Liver (tissue), 3 donors: ENCODE measurements at regions not wholly inside any gene's neighbourhood (a gene's known extent, or its start where the extent isn't known, plus 50 kb on each side); places are given as distances from the start of the nearest gene placed in this dataset.

ENCODE experiments used
- ATF3 ChIP-seq: IDR thresholded peaks from 2 replicates; pipeline ENCODE4 v1.6.1; 2016; ENCODE audit warnings: antibody characterized with exemption
- CTCF ChIP-seq: fragments of 150-350 bp; IDR thresholded peaks from 2 replicates; pipeline ENCODE4 v1.5.1; 2017; ENCODE audit warnings: improper control_type of control experiment, low read depth, low read length; ENCODE audit not compliant: missing input control
- GABPA ChIP-seq, 2 donors: IDR thresholded peaks in 1 of 2; conservative IDR thresholded peaks in 1 of 2; 2 replicates each; pipeline ENCODE4 v1.6.1; 2016; ENCODE audit warnings: antibody characterized with exemption in 2 of 2, mild to moderate bottlenecking in 1 of 2, moderate library complexity in 1 of 2
- HNF4A ChIP-seq, 2 donors: conservative IDR thresholded peaks; 2 replicates each; pipeline ENCODE4 v1.6.1; 2016; ENCODE audit warnings: antibody characterized with exemption in 2 of 2, mild to moderate bottlenecking in 2 of 2
- MAX ChIP-seq: IDR thresholded peaks from 2 replicates; pipeline ENCODE4 v1.6.1; 2016; ENCODE audit warnings: antibody characterized with exemption
- NR2F2 ChIP-seq: IDR thresholded peaks from 2 replicates; pipeline ENCODE4 v1.6.1; 2016; ENCODE audit warnings: antibody characterized with exemption
- RAD21 ChIP-seq, 2 donors: IDR thresholded peaks; 2 replicates each; pipeline ENCODE4 v1.6.1; 2016; ENCODE audit warnings: antibody characterized with exemption in 2 of 2, mild to moderate bottlenecking in 2 of 2
- REST ChIP-seq: IDR thresholded peaks from 2 replicates; pipeline ENCODE4 v1.6.1; 2016; ENCODE audit warnings: antibody characterized with exemption, mild to moderate bottlenecking
- RXRA ChIP-seq, 2 donors: IDR thresholded peaks; 2 replicates each; pipeline ENCODE4 v1.6.1; 2017 to 2018; ENCODE audit warnings: antibody characterized with exemption in 2 of 2, mild to moderate bottlenecking in 1 of 2
- TAF1 ChIP-seq: conservative IDR thresholded peaks from 2 replicates; pipeline ENCODE4 v1.6.1; 2016; ENCODE audit warnings: antibody characterized with exemption, mild to moderate bottlenecking
- YY1 ChIP-seq: IDR thresholded peaks from 2 replicates; pipeline ENCODE4 v1.6.1; 2016; ENCODE audit warnings: antibody characterized with exemption, mild to moderate bottlenecking
- donor health status: healthy.
- donor health status: healthy.

- no peak for TF ChIP-seq CTCF
- TF ChIP-seq YY1 = no peak
- TF ChIP-seq GABPA (IDR thresholded peaks at IDR 0.05 in 1 of 2, conservative IDR thresholded peaks at IDR 0.05 in 1 of 2) = no peak
- no peak for TF ChIP-seq TAF1
- no peak for TF ChIP-seq ATF3
- no peak for TF ChIP-seq RXRA (IDR thresholded peaks at IDR 0.05)
- TF ChIP-seq HNF4A (conservative IDR thresholded peaks at IDR 0.05) = no peak
- no peak for TF ChIP-seq REST
- TF ChIP-seq NR2F2 = no peak
- no peak for TF ChIP-seq MAX
- TF ChIP-seq RAD21 (IDR thresholded peaks at IDR 0.05) = no peak
These were observed 110.9 kb upstream of the B3GAT1 start for GRCh38 chr11:134522782-134523570.
